Stimulated activated CD4-positive, alpha-beta T cell treated with anti-CD3 and anti-CD28 coated beads, Interleukin-4, amount 100 ng/mL, for 48 hours (primary cell): ENCODE measurements at regions not wholly inside any gene's neighbourhood (a gene's known extent, or its start where the extent isn't known, plus 50 kb on each side); places are given as distances from the start of the nearest gene placed in this dataset.

Experiments used
- DNase-seq, 2 donors: peaks; one replicate each; pipeline ENCODE4 v3.0.0-alpha.2; 2020; ENCODE audit warnings: low read depth in 2 of 2

- DNase-seq = no peak
Observed at GRCh38 chr16:65964752-65965151, 401.7 kb upstream of the CDH5 start.

GRCh38 chr16:65961476-65962143 lies 404.9 kb upstream of the CDH5 start:
- DNase-seq = no peak

GRCh38 chr16:65959983-65960382 lies 406.5 kb upstream of the CDH5 start:
- no peak for DNase-seq

- no peak for DNase-seq
Observed at GRCh38 chr16:65958086-65958485, 408.4 kb upstream of the CDH5 start.

GRCh38 chr16:65956100-65956499 lies 410.4 kb upstream of the CDH5 start:
- no peak for DNase-seq

GRCh38 chr16:65954446-65954845 lies 412.0 kb upstream of the CDH5 start:
- DNase-seq = no peak

GRCh38 chr16:65950211-65950610 lies 416.3 kb upstream of the CDH5 start:
- no peak for DNase-seq

- no peak for DNase-seq
Observed at GRCh38 chr16:65948361-65948760, 418.1 kb upstream of the CDH5 start.

GRCh38 chr16:65947951-65948350 lies 418.5 kb upstream of the CDH5 start:
- DNase-seq = no peak

- DNase-seq = no peak
Observed at GRCh38 chr16:65945493-65945892, 421.0 kb upstream of the CDH5 start.

GRCh38 chr16:65944361-65944760 lies 422.1 kb upstream of the CDH5 start:
- DNase-seq = no peak

GRCh38 chr16:65940711-65941110 lies 425.8 kb upstream of the CDH5 start:
- DNase-seq = no peak

GRCh38 chr16:65938083-65938482 lies 428.4 kb upstream of the CDH5 start:
- DNase-seq = no peak

- DNase-seq = no peak
Observed at GRCh38 chr16:65937455-65937854, 429.0 kb upstream of the CDH5 start.

- no peak for DNase-seq
Observed at GRCh38 chr16:65936096-65936495, 430.4 kb upstream of the CDH5 start.

- no peak for DNase-seq
Observed at GRCh38 chr16:65934443-65934842, 432.0 kb upstream of the CDH5 start.

- no peak for DNase-seq
Observed at GRCh38 chr16:65933703-65934102, 432.8 kb upstream of the CDH5 start.

- DNase-seq = no peak
Observed at GRCh38 chr16:65932350-65933072, 434.0 kb upstream of the CDH5 start.

- DNase-seq = no peak
Observed at GRCh38 chr16:65922923-65923322, 443.6 kb upstream of the CDH5 start.

- no peak for DNase-seq
Observed at GRCh38 chr16:65919986-65920376, 446.5 kb upstream of the CDH5 start.

- no peak for DNase-seq
Observed at GRCh38 chr16:65919145-65919985, 447.1 kb upstream of the CDH5 start.

GRCh38 chr16:65917466-65917865 lies 449.0 kb upstream of the CDH5 start:
- no peak for DNase-seq

GRCh38 chr16:65916995-65917394 lies 449.5 kb upstream of the CDH5 start:
- no peak for DNase-seq
